Right lobe of liver (tissue), 6 donors: ENCODE measurements at regions not wholly inside any gene's neighbourhood (a gene's known extent, or its start where the extent isn't known, plus 50 kb on each side); places are given as distances from the start of the nearest gene placed in this dataset.

Experiments used
- ATAC-seq, 4 donors: fragments of 200-7000 bp; cut with Tn5 transposase; one replicate each; pipeline ENCODE4 v1.9.1; 2020; ENCODE audit warnings: mild to moderate bottlenecking in 4 of 4, moderate library complexity in 4 of 4
- DNase-seq, 3 donors: peaks; one replicate each; pipeline ENCODE4 v3.0.0-alpha.2; 2020
- H3K27ac ChIP-seq, 3 donors: fragments of 200-600 bp; one replicate each; pipeline ENCODE4 v1.8.0; 2022
- H3K27me3 ChIP-seq, 2 donors: fragments of 200-600 bp; one replicate each; pipeline ENCODE4 v1.8.0; 2022
- H3K36me3 ChIP-seq, 4 donors: fragments of 200-600 bp; sonication (generic) in 1 of 4; one replicate each; pipeline versions ENCODE4 v1.5.1 to v1.8.0; 2017 to 2022; ENCODE audit warnings: control low read depth in 1 of 4
- H3K4me1 ChIP-seq, 4 donors: fragments of 200-600 bp; sonication (generic) in 1 of 4; one replicate each; pipeline versions ENCODE4 v1.5.1 to v1.8.0; 2017 to 2022; ENCODE audit warnings: control low read depth in 1 of 4
- H3K4me3 ChIP-seq, 3 donors: fragments of 200-600 bp; one replicate each; pipeline ENCODE4 v1.8.0; 2022
- H3K9me3 ChIP-seq, 4 donors: fragments of 200-600 bp; sonication (generic) in 1 of 4; one replicate each; pipeline versions ENCODE4 v1.5.1 to v1.8.0; 2017 to 2022; ENCODE audit warnings: control low read depth in 1 of 4
- POLR2A ChIP-seq: fragments of 450-650 bp; IDR thresholded peaks from one replicate; pipeline ENCODE4 v1.6.1; 2017; ENCODE audit warnings: antibody characterized with exemption, mild to moderate bottlenecking
- WGBS: methylation state at CpG from one replicate; pipeline ENCODE4 v1.1.6; 2018; ENCODE audit warnings: low coverage, low lambda C conversion rate; ENCODE audit not compliant: insufficient coverage; ENCODE audit errors: missing lambda C conversion rate; 5-methylcytosine and 5-hydroxymethylcytosine counted together
- intact Hi-C, 2 donors: fragments of 100-400 bp; cut with DNase I; formaldehyde crosslinking; loops; one replicate each; pipeline versions ENCODE4 v1.11.2 to v1.14.1; 2022
- TF ChIP-seq, protein P1 (sequence below), 4 donors: fragments of 200-600 bp in 3 of 4; fragments of 450-650 bp in 1 of 4; IDR thresholded peaks; one replicate each; pipeline versions ENCODE4 v1.5.1 to v1.8.0; 2016 to 2022; ENCODE audit warnings: antibody characterized with exemption in 4 of 4, mild to moderate bottlenecking in 2 of 4
- donor health status: DM: no; HTN: yes; CAD: no.
- donor health status: DM: no; HTN: no; CAD: no.
- donor health status: DM: no; HTN: no; CAD: no.
- donor health status: DM: no; HTN: yes; CAD: no.
- donor health status: DM: no; HTN: yes; CAD: no.

DNA sequence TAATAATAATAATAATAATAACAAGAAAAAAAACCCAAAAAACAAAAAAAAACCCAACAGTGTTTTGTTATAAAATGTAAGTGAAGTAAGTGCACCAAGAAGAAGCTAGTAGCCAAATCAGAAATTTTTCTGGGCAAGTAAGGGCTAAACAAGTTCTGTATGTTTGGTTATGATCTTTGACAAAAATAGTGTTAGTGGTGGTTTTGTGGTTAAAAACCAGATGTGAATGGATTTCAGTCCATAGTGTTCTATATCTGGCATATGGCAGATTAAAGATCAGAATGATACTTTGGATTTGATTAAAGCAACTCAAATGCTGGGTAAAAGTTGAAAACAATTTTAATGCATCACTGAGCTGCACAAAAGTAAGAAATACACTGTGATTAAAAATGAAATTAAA, 116.5 kb upstream of the NDST4 start:
- ATAC-seq: no peak
- TF ChIP-seq, protein P1, sequence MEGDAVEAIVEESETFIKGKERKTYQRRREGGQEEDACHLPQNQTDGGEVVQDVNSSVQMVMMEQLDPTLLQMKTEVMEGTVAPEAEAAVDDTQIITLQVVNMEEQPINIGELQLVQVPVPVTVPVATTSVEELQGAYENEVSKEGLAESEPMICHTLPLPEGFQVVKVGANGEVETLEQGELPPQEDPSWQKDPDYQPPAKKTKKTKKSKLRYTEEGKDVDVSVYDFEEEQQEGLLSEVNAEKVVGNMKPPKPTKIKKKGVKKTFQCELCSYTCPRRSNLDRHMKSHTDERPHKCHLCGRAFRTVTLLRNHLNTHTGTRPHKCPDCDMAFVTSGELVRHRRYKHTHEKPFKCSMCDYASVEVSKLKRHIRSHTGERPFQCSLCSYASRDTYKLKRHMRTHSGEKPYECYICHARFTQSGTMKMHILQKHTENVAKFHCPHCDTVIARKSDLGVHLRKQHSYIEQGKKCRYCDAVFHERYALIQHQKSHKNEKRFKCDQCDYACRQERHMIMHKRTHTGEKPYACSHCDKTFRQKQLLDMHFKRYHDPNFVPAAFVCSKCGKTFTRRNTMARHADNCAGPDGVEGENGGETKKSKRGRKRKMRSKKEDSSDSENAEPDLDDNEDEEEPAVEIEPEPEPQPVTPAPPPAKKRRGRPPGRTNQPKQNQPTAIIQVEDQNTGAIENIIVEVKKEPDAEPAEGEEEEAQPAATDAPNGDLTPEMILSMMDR (IDR thresholded peaks at IDR 0.05): no peak
- TF ChIP-seq POLR2A: no peak
- intact Hi-C loops: no loop called here

DNA sequence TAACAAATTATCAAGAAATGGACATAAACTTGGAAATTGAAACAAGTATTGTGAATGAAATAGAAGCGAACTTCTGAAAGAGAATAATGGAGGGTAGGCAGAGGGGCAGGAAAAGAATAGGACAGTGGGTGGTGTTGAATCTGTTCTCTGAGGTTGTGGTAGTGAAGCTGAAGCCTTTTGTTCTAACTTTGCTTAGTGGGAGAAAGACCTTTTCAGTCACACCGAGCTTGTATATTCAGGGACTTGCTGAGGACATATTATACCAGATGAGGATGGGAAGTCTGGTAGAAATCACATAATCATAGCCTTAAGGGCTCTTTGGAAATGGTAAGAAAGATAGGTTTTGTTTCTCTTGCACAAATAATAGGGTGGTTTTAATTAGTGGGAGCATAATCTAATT, 115.4 kb upstream of the NDST4 start:
- no peaks in the 10 kb centered on the region for H3K4me1 ChIP-seq
- TF ChIP-seq POLR2A: no peak
- TF ChIP-seq, protein P1 (IDR thresholded peaks at IDR 0.05): no peak
- WGBS: 47% methylated on average over 2 of the region's 2 CpGs
- no peak for DNase-seq
- H3K27ac ChIP-seq: no peak overlapping the region
- H3K4me3 ChIP-seq: no peak overlapping the region
- H3K9me3 ChIP-seq: no peaks in the 10 kb centered on the region
- ATAC-seq: no peak
- H3K36me3 ChIP-seq: no peaks in the 10 kb centered on the region
- H3K27me3 ChIP-seq: no peaks in the 10 kb centered on the region
- intact Hi-C loops: no loop called here

More for the DNA sequence above, 116.5 kb upstream of the NDST4 start:
- Histone ChIP-seq H3K36me3 (no peaks in the 10 kb centered on the region), H3K27ac (no peak overlapping the region), H3K27me3 (no peaks in the 10 kb centered on the region), H3K4me3 (no peak overlapping the region), H3K4me1 (no peaks in the 10 kb centered on the region), H3K9me3 (no peaks in the 10 kb centered on the region)
- no peak for DNase-seq

GRCh38 chr4:115222061-115222460, 108.6 kb upstream of the NDST4 start:
- Histone ChIP-seq H3K27me3 (no peaks in the 10 kb centered on the region), H3K36me3 (no peaks in the 10 kb centered on the region), H3K27ac (no peak overlapping the region), H3K4me3 (no peak overlapping the region), H3K4me1 (no peaks in the 10 kb centered on the region), H3K9me3 (no peaks in the 10 kb centered on the region)
- ATAC-seq: no peak
- no peak for TF ChIP-seq POLR2A
- TF ChIP-seq, protein P1 (IDR thresholded peaks at IDR 0.05): no peak
- no peak for DNase-seq
- intact Hi-C loops: no loop called here
- WGBS: 17% methylated on average over 4 of the region's 4 CpGs

- no peak for ATAC-seq
- no peak for TF ChIP-seq POLR2A
- TF ChIP-seq, protein P1 (IDR thresholded peaks at IDR 0.05): no peak
These were observed 106.4 kb upstream of the NDST4 start for GRCh38 chr4:115219862-115220261.

DNA sequence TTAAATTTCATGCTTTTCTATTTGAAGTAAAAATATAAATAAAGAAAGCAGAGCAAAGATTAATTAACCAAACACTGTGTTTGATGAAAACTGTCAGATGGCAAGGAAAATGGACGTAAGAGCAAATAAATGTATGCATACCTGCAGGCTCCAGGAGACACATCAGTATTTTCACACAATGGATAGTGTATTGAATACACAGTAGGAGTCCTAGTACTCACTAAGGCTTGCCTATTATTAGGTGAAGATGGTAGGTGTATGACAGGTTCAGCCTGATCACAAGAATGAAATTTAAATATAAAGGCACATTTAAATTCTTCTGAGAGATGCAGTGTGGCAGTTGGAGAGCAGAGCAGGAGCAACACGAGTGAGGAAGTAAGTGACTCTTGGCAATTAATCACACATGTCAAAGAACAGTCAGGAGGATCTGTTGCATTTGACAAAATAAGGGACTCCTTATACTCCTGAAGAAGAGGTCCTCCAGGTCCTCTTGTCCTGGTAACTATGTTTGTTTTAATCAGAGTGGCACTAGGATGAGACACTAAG, 106.0 kb upstream of the NDST4 start:
- intact Hi-C loops: no loop called here
- H3K9me3 ChIP-seq: no peaks in the 10 kb centered on the region
- H3K27ac ChIP-seq: no peak overlapping the region
- H3K4me3 ChIP-seq: no peak overlapping the region
- H3K4me1 ChIP-seq: no peaks in the 10 kb centered on the region
- H3K27me3 ChIP-seq: no peaks in the 10 kb centered on the region
- no peak for ATAC-seq
- no peaks in the 10 kb centered on the region for H3K36me3 ChIP-seq
- DNase-seq: no peak
- whole genome bisulfite sequencing: 23% methylated on average over 2 of the region's 2 CpGs
- no peak for TF ChIP-seq POLR2A
- TF ChIP-seq, protein P1 (IDR thresholded peaks at IDR 0.05): no peak

More at GRCh38 chr4:115219862-115220261, 106.4 kb upstream of the NDST4 start:
- Histone ChIP-seq H3K9me3 (no peaks in the 10 kb centered on the region), H3K36me3 (no peaks in the 10 kb centered on the region), H3K27ac (no peak overlapping the region), H3K27me3 (no peaks in the 10 kb centered on the region), H3K4me3 (no peak overlapping the region), H3K4me1 (no peaks in the 10 kb centered on the region)
- intact Hi-C loops: no loop called here
- WGBS: 32% methylated on average over 1 of the region's 1 CpG
- DNase-seq: no peak
